Common myeloid progenitor, CD34-positive (primary cell): ENCODE measurements at regions not wholly inside any gene's neighbourhood (a gene's known extent, or its start where the extent isn't known, plus 50 kb on each side); places are given as distances from the start of the nearest gene placed in this dataset.
A peak's percentile ranks its signal among the peaks of the same experiment; 100 is the strongest.

Experiments used
- CTCF ChIA-PET: fragments of 350-600 bp; sonication (Branson Sonifier 250); formaldehyde crosslinking; loops from one replicate; lab custom pipeline; 2021; ENCODE audit warnings: antibody characterized with exemption; lab: Charles Lee
- POLR2A ChIA-PET: fragments of 350-600 bp; sonication (Branson Sonifier 250); formaldehyde crosslinking; loops from one replicate; lab custom pipeline; 2021; ENCODE audit warnings: antibody characterized with exemption; lab: Charles Lee
- DNase-seq, 3 donors: peaks; one replicate each; pipeline versions ENCODE4 v3.0.0 to v3.0.0-alpha.2; 2013
- H3K27ac ChIP-seq, 2 experiments: 1 replicate in 1 of 2; 2 replicates in 1 of 2; pipeline ENCODE4 v1.7.0; 2013; ENCODE audit warnings: inconsistent platforms in 2 of 2, low read length in 2 of 2, mild to moderate bottlenecking in 2 of 2, low read depth in 1 of 2, moderate library complexity in 1 of 2; ENCODE audit not compliant: severe bottlenecking in 2 of 2, insufficient read depth in 1 of 2, poor library complexity in 1 of 2
- H3K27me3 ChIP-seq, 5 experiments: replicated peaks in 2 of 5; 1 replicate in 3 of 5; 2 replicates in 2 of 5; pipeline versions ENCODE4 v1.6.1 to v1.7.0; 2013; ENCODE audit warnings: low read length in 4 of 5, mild to moderate bottlenecking in 2 of 5, moderate library complexity in 2 of 5, inconsistent platforms in 1 of 5; ENCODE audit not compliant: insufficient read depth in 5 of 5, control insufficient read depth in 4 of 5
- H3K36me3 ChIP-seq, 4 experiments: 1 replicate in 2 of 4; 2 replicates in 2 of 4; pipeline versions ENCODE4 v1.6.1 to v1.7.0; 2013; ENCODE audit warnings: low read length in 3 of 4, control low read depth in 1 of 4, mild to moderate bottlenecking in 1 of 4; ENCODE audit not compliant: control insufficient read depth in 4 of 4, insufficient read depth in 4 of 4
- H3K4me1 ChIP-seq, 4 experiments: 1 replicate in 3 of 4; 2 replicates in 1 of 4; pipeline versions ENCODE4 v1.6.1 to v1.7.1; 2013; ENCODE audit warnings: low read length in 3 of 4, mild to moderate bottlenecking in 3 of 4, control low read depth in 1 of 4, inconsistent platforms in 1 of 4, moderate library complexity in 1 of 4; ENCODE audit not compliant: control insufficient read depth in 4 of 4, insufficient read depth in 4 of 4; ENCODE audit errors: control extremely low read depth in 1 of 4
- H3K4me3 ChIP-seq, 7 experiments: 1 replicate in 4 of 7; 2 replicates in 3 of 7; pipeline versions ENCODE4 v1.5.1 to v1.7.0; 2013; ENCODE audit warnings: mild to moderate bottlenecking in 7 of 7, low read length in 6 of 7, moderate library complexity in 6 of 7, inconsistent platforms in 2 of 7, low read depth in 2 of 7, control low read depth in 1 of 7; ENCODE audit not compliant: insufficient read depth in 4 of 7, control insufficient read depth in 1 of 7; ENCODE audit errors: extremely low read depth in 1 of 7
- H3K9me3 ChIP-seq, 5 experiments: 1 replicate in 4 of 5; 2 replicates in 1 of 5; pipeline versions ENCODE4 v1.6.1 to v1.7.1; 2013; ENCODE audit warnings: low read length in 4 of 5, mild to moderate bottlenecking in 2 of 5, inconsistent platforms in 1 of 5, low read depth in 1 of 5, moderate library complexity in 1 of 5; ENCODE audit not compliant: control insufficient read depth in 4 of 5, insufficient read depth in 2 of 5; ENCODE audit errors: control extremely low read depth in 1 of 5
- WGBS: methylation state at CpG from one replicate; pipeline ENCODE4 v1.1.5; 2013; ENCODE audit not compliant: insufficient coverage; 5-methylcytosine and 5-hydroxymethylcytosine counted together

DNA sequence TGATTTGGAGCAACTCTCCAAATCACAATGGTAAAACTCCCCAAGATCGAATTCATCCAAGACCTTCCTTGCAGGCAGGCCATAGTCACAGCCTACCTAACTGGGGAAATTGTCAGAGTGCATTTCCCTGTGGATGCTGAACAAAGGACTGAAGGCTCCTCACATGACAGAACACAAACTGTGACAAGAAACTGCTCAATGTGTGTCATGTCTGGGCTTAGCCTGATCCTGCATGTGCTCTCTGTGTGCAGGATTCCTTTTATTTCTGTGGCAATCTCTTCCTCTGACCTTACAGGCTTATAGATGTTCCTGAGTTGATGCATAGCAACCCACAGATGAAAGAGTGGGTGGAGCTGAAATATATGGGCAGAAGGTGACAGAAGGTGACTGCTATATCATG, 465.8 kb downstream of the ICE1 start:
- no peak for DNase-seq
- Histone ChIP-seq H3K27ac (no peak overlapping the region), H3K27me3 (peaks cover 0 to 21% (median 4%) of the 10 kb centered on the region in 5 experiments), H3K36me3 (no peaks in the 10 kb centered on the region), H3K9me3 (no peaks in the 10 kb centered on the region), H3K4me1 (peaks cover 0 to 2% (median 0%) of the 10 kb centered on the region in 4 experiments), H3K4me3 (no peak overlapping the region)
- WGBS, result 88% methylated on average over 1 of the region's 1 CpG
- CTCF ChIA-PET, result no interaction called here
- POLR2A ChIA-PET, result no interaction called here

GRCh38 chr5:5887833-5888232, 465.4 kb downstream of the ICE1 start:
- peaks cover 0 to 21% (median 4%) of the 10 kb centered on the region in 5 experiments for H3K27me3 ChIP-seq
- peaks cover 0 to 2% (median 0%) of the 10 kb centered on the region in 4 experiments for H3K4me1 ChIP-seq
- H3K9me3 ChIP-seq, result no peaks in the 10 kb centered on the region
- ChIA-PET CTCF (no interaction called here), POLR2A (no interaction called here)
- 92% methylated on average over 2 of the region's 3 CpGs for WGBS
- no peak overlapping the region for H3K4me3 ChIP-seq
- DNase-seq, result no peak
- H3K36me3 ChIP-seq, result no peaks in the 10 kb centered on the region
- H3K27ac ChIP-seq, result no peak overlapping the region

- Histone ChIP-seq H3K36me3 (no peaks in the 10 kb centered on the region), H3K4me3 (no peak overlapping the region), H3K27ac (no peak overlapping the region), H3K27me3 (peaks cover 0 to 21% (median 4%) of the 10 kb centered on the region in 5 experiments), H3K9me3 (no peaks in the 10 kb centered on the region), H3K4me1 (peaks cover 0 to 2% (median 0%) of the 10 kb centered on the region in 4 experiments)
- ChIA-PET CTCF (interaction anchor here (0.7 kb wide), 1 partner anchor 43 kb away, joined by 3 read pairs; no protein-coding TSS in a partner anchor), POLR2A (no interaction called here)
- WGBS, result 15% methylated on average over 33 of the region's 42 CpGs
- peak in 2 of 3 donors; percentile 17 to 33 for DNase-seq
These were observed 464.5 kb downstream of the ICE1 start for GRCh38 chr5:5886812-5887486.

- WGBS, result 83% methylated on average over 17 of the region's 20 CpGs
- Histone ChIP-seq H3K4me1 (peaks cover 0 to 2% (median 0%) of the 10 kb centered on the region in 4 experiments), H3K27me3 (peaks cover 0 to 22% (median 4%) of the 10 kb centered on the region in 5 experiments), H3K9me3 (no peaks in the 10 kb centered on the region), H3K27ac (no peak overlapping the region), H3K36me3 (no peaks in the 10 kb centered on the region), H3K4me3 (no peak overlapping the region)
- DNase-seq, result no peak
- POLR2A ChIA-PET, result no interaction called here
- CTCF ChIA-PET, result interaction anchor here (0.7 to 1.3 kb wide), 2 partner anchors 8 to 43 kb away, joined by 3 read pairs; no protein-coding TSS in a partner anchor
These were observed 463.9 kb downstream of the ICE1 start for GRCh38 chr5:5886353-5886752.

DNA sequence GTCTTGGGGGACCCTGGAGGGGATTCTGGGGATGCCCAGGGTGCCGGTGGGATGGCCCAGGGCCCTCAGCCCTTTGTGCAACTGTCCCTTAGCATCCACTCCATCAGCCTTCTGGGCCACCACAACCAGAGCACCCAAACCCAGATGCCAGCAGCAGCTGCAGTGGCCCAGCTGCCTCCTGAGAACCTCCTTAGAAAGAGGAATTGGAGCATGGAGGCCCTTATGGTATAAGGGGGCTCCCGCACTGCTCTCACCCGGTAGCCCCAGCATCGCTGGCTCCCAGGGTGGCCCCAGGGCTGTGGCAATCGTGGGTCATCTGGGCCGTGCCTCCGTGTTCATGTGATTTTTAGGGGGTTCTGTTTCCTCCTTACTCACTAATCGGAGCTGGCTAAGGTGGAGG, 463.3 kb downstream of the ICE1 start:
- Histone ChIP-seq H3K9me3 (no peaks in the 10 kb centered on the region), H3K4me3 (no peak overlapping the region), H3K36me3 (no peaks in the 10 kb centered on the region), H3K27ac (no peak overlapping the region), H3K4me1 (peaks cover 0 to 2% (median 0%) of the 10 kb centered on the region in 4 experiments), H3K27me3 (peaks cover 0 to 24% (median 4%) of the 10 kb centered on the region in 5 experiments)
- ChIA-PET CTCF (interaction anchor here (1.3 kb wide), 1 partner anchor 9 kb away, joined by 3 read pairs; no protein-coding TSS in a partner anchor), POLR2A (no interaction called here)
- DNase-seq, result no peak
- WGBS, result 94% methylated on average over 5 of the region's 8 CpGs

GRCh38 chr5:5884593-5884992, 462.1 kb downstream of the ICE1 start:
- ChIA-PET CTCF (no interaction called here), POLR2A (no interaction called here)

GRCh38 chr5:5883562-5883961, 461.1 kb downstream of the ICE1 start:
- Histone ChIP-seq H3K36me3 (no peaks in the 10 kb centered on the region), H3K27ac (no peak overlapping the region), H3K9me3 (no peaks in the 10 kb centered on the region), H3K4me1 (peaks cover 0 to 2% (median 0%) of the 10 kb centered on the region in 4 experiments), H3K4me3 (no peak overlapping the region), H3K27me3 (peaks cover 0 to 24% (median 2%) of the 10 kb centered on the region in 5 experiments)
- 94% methylated on average over 2 of the region's 5 CpGs for WGBS
- ChIA-PET CTCF (no interaction called here), POLR2A (no interaction called here)
- no peak for DNase-seq

More at GRCh38 chr5:5884593-5884992, 462.1 kb downstream of the ICE1 start:
- no peak for DNase-seq
- Histone ChIP-seq H3K9me3 (no peaks in the 10 kb centered on the region), H3K4me1 (peaks cover 0 to 2% (median 0%) of the 10 kb centered on the region in 4 experiments), H3K27ac (no peak overlapping the region), H3K27me3 (peaks cover 0 to 24% (median 2%) of the 10 kb centered on the region in 5 experiments), H3K4me3 (no peak overlapping the region), H3K36me3 (no peaks in the 10 kb centered on the region)
- 88% methylated on average over 4 of the region's 5 CpGs for WGBS
